Stomach smooth muscle (tissue), 2 donors: ENCODE measurements at regions not wholly inside any gene's neighbourhood (a gene's known extent, or its start where the extent isn't known, plus 50 kb on each side); places are given as distances from the start of the nearest gene placed in this dataset.

Experiments used
- H3K27ac ChIP-seq: one replicate; pipeline ENCODE4 v1.7.0; 2013; ENCODE audit warnings: mild to moderate bottlenecking, low read length, inconsistent platforms
- H3K27me3 ChIP-seq, 2 donors: one replicate each; pipeline ENCODE4 v1.7.0; 2013; ENCODE audit warnings: low read length in 2 of 2; ENCODE audit not compliant: insufficient read depth in 2 of 2, control insufficient read depth in 1 of 2
- H3K36me3 ChIP-seq, 2 donors: one replicate each; pipeline ENCODE4 v1.7.0; 2013; ENCODE audit warnings: low read length in 2 of 2; ENCODE audit not compliant: control insufficient read depth in 2 of 2, insufficient read depth in 2 of 2
- H3K4me1 ChIP-seq: one replicate; pipeline ENCODE4 v1.7.0; 2013; ENCODE audit warnings: low read length; ENCODE audit not compliant: control insufficient read depth, insufficient read depth
- H3K4me3 ChIP-seq, 2 donors: one replicate each; pipeline ENCODE4 v1.7.0; 2013; ENCODE audit warnings: low read length in 2 of 2
- H3K9ac ChIP-seq, 2 donors: one replicate each; pipeline ENCODE4 v1.7.0; 2013; ENCODE audit warnings: low read length in 2 of 2, mild to moderate bottlenecking in 1 of 2
- H3K9me3 ChIP-seq, 2 donors: one replicate each; pipeline ENCODE4 v1.7.0; 2013; ENCODE audit warnings: low read length in 2 of 2; ENCODE audit not compliant: control insufficient read depth in 2 of 2
- donor health status: healthy.
- donor health status: Pancreatic carcinoma.

GRCh38 chr15:39273717-39274411 is 307.0 kb upstream of the THBS1 start:
- Histone ChIP-seq H3K27me3 (no peaks in the 10 kb centered on the region), H3K9me3 (no peaks in the 10 kb centered on the region), H3K4me1 (no peaks in the 10 kb centered on the region), H3K9ac (no peak overlapping the region), H3K27ac (no peak overlapping the region), H3K36me3 (no peaks in the 10 kb centered on the region), H3K4me3 (no peak overlapping the region)

- H3K9ac ChIP-seq, result no peak overlapping the region
- H3K9me3 ChIP-seq, result no peaks in the 10 kb centered on the region
- H3K4me3 ChIP-seq, result no peak overlapping the region
- no peaks in the 10 kb centered on the region for H3K36me3 ChIP-seq
- no peaks in the 10 kb centered on the region for H3K27me3 ChIP-seq
- H3K27ac ChIP-seq, result no peak overlapping the region
- H3K4me1 ChIP-seq, result no peaks in the 10 kb centered on the region
Observed at GRCh38 chr15:39275066-39275465, 305.8 kb upstream of the THBS1 start.

GRCh38 chr15:39279311-39279710 is 301.6 kb upstream of the THBS1 start:
- Histone ChIP-seq H3K27me3 (no peaks in the 10 kb centered on the region), H3K27ac (no peak overlapping the region), H3K9ac (no peak overlapping the region), H3K4me3 (no peak overlapping the region), H3K4me1 (no peaks in the 10 kb centered on the region), H3K9me3 (no peaks in the 10 kb centered on the region), H3K36me3 (no peaks in the 10 kb centered on the region)

GRCh38 chr15:39281094-39281493 is 299.8 kb upstream of the THBS1 start:
- Histone ChIP-seq H3K4me1 (no peaks in the 10 kb centered on the region), H3K27me3 (no peaks in the 10 kb centered on the region), H3K9ac (no peak overlapping the region), H3K9me3 (no peaks in the 10 kb centered on the region), H3K4me3 (no peak overlapping the region), H3K27ac (no peak overlapping the region), H3K36me3 (no peaks in the 10 kb centered on the region)

- Histone ChIP-seq H3K27ac (no peak overlapping the region), H3K27me3 (no peaks in the 10 kb centered on the region), H3K36me3 (no peaks in the 10 kb centered on the region), H3K9ac (no peak overlapping the region), H3K4me1 (peaks cover 5% of the 10 kb centered on the region), H3K9me3 (no peaks in the 10 kb centered on the region), H3K4me3 (no peak overlapping the region)
Observed at GRCh38 chr15:39282663-39283208, 298.1 kb upstream of the THBS1 start.

GRCh38 chr15:39283531-39283930 is 297.3 kb upstream of the THBS1 start:
- peaks cover 5% of the 10 kb centered on the region for H3K4me1 ChIP-seq
- H3K27me3 ChIP-seq, result no peaks in the 10 kb centered on the region
- no peak overlapping the region for H3K27ac ChIP-seq
- H3K36me3 ChIP-seq, result no peaks in the 10 kb centered on the region
- H3K4me3 ChIP-seq, result no peak overlapping the region
- no peak overlapping the region for H3K9ac ChIP-seq
- no peaks in the 10 kb centered on the region for H3K9me3 ChIP-seq

- H3K9me3 ChIP-seq, result no peaks in the 10 kb centered on the region
- H3K36me3 ChIP-seq, result no peaks in the 10 kb centered on the region
- H3K4me3 ChIP-seq, result no peak overlapping the region
- no peaks in the 10 kb centered on the region for H3K27me3 ChIP-seq
- H3K9ac ChIP-seq, result no peak overlapping the region
- H3K27ac ChIP-seq, result no peak overlapping the region
- H3K4me1 ChIP-seq, result peaks cover 5% of the 10 kb centered on the region
Observed at GRCh38 chr15:39285071-39285470, 295.8 kb upstream of the THBS1 start.

GRCh38 chr15:39285663-39286062 is 295.2 kb upstream of the THBS1 start:
- Histone ChIP-seq H3K4me1 (peaks cover 5% of the 10 kb centered on the region), H3K9ac (no peak overlapping the region), H3K9me3 (no peaks in the 10 kb centered on the region), H3K4me3 (no peak overlapping the region), H3K27me3 (no peaks in the 10 kb centered on the region), H3K27ac (no peak overlapping the region), H3K36me3 (no peaks in the 10 kb centered on the region)

- H3K9ac ChIP-seq, result no peak overlapping the region
- no peak overlapping the region for H3K4me3 ChIP-seq
- no peaks in the 10 kb centered on the region for H3K27me3 ChIP-seq
- no peaks in the 10 kb centered on the region for H3K36me3 ChIP-seq
- H3K27ac ChIP-seq, result no peak overlapping the region
- H3K4me1 ChIP-seq, result peaks cover 5% of the 10 kb centered on the region
- H3K9me3 ChIP-seq, result no peaks in the 10 kb centered on the region
Observed at GRCh38 chr15:39286706-39287105, 294.2 kb upstream of the THBS1 start.

GRCh38 chr15:39287322-39288195 is 293.3 kb upstream of the THBS1 start:
- H3K4me1 ChIP-seq, result peaks cover 5% of the 10 kb centered on the region
- H3K27me3 ChIP-seq, result no peaks in the 10 kb centered on the region
- no peak overlapping the region for H3K27ac ChIP-seq
- no peak overlapping the region for H3K4me3 ChIP-seq
- no peaks in the 10 kb centered on the region for H3K36me3 ChIP-seq
- H3K9me3 ChIP-seq, result no peaks in the 10 kb centered on the region
- no peak overlapping the region for H3K9ac ChIP-seq
